GM21825 (cell line): ENCODE measurements at regions not wholly inside any gene's neighbourhood (a gene's known extent, or its start where the extent isn't known, plus 50 kb on each side); places are given as distances from the start of the nearest gene placed in this dataset.

Experiments used
- ATAC-seq: cut with Tn5 transposase; IDR thresholded peaks from one replicate; pipeline ENCODE4 v1.9.1; 2021; ENCODE audit warnings: mild to moderate bottlenecking, moderate library complexity; ENCODE audit not compliant: unreplicated experiment

GRCh38 chr15:62722237-62722636 lies 320.3 kb upstream of the TPM1 start:
- no peak for ATAC-seq

DNA sequence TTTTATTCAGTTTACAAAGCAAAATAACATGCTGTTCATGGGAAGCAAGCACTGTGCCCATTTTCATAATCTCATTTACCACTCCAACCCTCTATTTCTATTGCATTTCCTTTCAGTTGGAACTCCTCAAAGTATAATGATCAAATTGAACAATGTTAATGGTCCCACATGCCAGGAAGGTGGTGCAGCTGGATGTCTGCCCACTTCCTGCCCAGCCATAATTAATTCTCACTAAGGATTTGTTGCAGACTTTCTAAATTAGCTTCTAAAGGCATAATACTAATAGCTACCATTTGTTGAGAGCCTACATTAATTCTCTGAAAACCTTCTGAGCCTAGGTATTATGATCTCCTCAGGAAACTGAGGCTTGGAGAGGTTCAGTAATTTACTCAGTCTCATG lies 316.1 kb upstream of the TPM1 start:
- no peak for ATAC-seq

- no peak for ATAC-seq
Observed at GRCh38 chr15:62727501-62727900, 315.0 kb upstream of the TPM1 start.

DNA sequence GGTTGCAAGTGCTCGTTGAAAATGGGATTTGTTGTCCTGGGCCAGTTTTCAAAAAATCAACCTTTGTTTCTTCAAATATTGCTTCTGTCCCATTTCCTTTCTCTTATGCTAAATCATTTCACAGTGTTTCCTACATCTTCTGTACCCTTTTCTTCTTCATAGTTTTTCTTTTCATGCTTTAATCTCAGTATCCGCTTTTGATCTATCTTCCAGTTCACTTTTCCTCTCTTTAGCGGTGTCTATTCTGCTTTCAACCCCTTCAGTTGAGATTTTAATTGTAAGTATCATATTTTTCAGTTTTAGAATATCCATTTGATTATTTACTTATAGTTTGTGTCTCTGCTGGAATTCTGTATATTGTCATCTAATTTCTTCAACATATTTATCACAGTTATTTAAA lies 311.7 kb upstream of the TPM1 start:
- ATAC-seq: no peak

- ATAC-seq: no peak
Observed at GRCh38 chr15:62732078-62732477, 310.5 kb upstream of the TPM1 start.

- ATAC-seq: no peak
Observed at GRCh38 chr15:62734706-62735105, 307.8 kb upstream of the TPM1 start.

DNA sequence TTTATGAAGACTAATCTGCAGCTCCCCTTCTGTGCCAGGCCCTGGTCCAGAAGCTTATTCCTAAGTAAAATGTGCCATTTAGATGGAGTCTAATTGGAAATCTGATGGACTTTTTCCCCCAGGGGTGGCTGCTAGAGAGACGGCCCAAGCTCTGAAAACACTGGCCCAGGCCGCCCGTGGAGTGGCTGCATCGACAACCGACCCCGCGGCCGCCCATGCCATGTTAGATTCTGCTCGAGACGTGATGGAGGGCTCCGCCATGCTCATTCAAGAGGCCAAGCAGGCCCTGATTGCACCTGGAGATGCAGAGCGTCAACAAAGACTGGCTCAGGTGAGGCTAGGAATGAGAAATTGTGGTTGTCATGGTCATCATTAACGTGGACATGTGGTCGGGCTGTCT lies 305.8 kb upstream of the TPM1 start:
- ATAC-seq: no peak

DNA sequence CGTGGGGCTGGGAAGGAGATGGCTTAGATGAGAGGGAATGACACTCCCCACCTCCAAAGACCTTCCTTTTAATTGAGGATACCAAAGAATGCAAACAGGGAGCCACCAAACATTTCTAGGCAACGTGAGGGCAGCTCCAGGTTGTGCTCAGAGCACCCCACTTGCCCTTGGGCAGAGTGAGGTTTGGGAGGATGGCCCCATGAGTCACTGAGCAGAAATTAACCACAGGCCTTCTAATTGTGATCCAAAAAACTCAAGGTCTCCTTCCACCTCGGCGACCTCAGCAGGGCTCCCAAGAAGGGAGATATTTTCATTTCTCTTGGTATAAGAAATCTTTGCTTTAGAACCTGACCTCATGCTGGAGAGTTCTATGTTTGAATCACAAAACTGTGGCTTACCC lies 305.0 kb upstream of the TPM1 start:
- ATAC-seq: no peak

- ATAC-seq: no peak
Observed at GRCh38 chr15:62739082-62739481, 303.5 kb upstream of the TPM1 start.

DNA sequence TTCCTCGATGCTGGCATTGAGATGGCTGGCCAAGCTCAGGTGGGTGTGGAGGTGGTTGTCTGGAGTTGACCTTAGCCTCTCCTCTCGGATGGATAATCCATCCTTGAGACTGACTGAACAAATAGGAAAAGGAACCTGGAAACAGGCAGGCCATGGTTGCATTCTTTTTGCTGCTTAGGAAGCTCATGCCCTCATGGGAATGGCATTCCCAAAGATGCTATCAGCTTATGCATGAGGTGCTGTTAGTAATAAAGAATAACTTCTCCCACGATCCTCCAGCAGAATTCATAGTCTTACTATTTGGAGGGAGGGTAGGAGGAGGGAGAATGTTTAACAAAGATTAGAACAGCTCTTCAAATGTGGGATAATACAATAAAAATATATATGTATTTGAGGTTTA lies 303.0 kb upstream of the TPM1 start:
- no peak for ATAC-seq

DNA sequence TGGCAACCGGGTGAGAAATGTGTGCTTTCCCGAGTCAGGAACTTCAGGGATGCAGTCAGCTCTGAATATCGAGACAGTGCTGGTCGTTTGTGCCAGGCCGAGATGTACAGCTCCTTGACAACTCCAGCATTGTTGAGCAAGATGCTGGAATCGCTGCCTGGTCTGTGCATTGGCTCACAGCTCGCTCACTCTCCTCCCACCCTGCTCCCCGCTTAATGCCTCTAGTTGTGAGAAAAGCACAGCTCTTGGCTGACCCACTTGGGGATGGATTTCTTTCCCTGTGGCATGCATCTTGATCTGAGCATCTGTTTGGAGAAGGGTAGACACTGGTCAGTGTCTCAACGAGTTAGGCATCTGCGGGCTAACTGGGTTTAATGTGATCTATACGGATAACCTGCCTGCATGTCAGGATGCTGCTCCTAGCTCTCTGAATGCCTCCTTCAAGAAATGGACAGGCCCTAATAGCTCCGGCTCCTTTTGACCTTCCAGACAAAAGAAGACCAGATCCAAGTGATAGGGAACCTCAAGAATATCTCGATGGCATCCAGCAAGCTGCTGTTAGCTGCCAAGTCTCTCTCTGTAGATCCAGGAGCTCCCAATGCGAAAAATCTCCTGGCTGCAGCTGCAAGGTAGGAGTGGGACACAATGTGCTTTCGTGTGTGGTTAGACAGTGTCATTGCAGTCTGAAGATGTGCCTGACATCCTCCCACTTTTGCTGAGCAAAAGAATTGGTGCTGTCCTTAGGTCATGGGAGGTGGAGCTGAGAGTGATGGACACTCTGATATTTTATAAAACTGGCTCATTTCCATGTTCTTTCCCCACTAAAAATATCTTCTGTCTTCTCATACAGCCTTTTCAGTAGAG lies 302.2 kb upstream of the TPM1 start:
- no peak for ATAC-seq

DNA sequence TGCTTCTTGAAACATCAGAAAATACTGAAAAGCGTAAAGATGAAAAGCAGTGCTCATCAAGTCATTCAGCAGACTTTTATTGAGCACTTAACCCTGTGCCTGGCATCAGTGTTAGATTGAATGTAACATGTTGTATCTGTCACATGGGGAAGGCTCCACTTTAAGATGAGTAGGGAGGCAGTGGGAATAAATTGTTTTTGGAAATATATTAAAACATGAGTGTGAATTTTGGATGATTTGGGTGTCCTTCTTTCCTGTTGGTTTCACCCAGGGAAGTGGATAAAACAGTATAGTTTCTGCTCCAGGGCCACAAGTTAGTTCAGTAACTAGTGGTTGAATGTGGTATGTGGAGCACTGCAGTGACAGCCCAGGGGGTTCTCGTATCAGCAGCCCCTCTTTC lies 301.4 kb upstream of the TPM1 start:
- ATAC-seq: no peak

GRCh38 chr15:62742409-62743171 lies 300.0 kb upstream of the TPM1 start:
- ATAC-seq: no peak

DNA sequence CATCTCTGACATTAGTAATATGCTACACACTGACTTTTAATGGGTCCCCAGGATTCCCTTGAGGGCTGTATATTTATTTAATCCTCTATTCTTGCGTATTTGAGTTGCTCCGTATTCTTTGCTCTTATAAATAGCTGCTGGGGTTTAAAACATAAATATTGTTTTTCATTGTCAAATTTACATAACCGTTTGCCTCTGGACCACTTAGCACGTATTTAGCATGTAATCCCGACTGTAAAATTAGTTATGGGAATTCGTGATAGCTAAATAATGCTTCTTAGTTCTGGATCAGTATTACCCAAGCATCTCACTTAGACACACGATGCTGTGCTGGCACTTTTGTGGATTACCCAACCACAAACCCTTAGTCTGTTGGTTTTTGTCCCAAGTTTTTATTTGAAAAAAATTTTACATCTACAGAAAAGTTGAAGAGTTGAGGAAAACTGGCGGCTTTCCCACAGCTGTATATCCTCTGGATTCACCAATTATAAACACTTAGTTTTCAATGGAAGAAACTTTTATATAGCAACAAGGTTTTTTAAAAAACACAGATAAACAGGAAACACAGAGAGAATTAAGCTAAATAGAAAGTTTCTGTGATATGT lies 296.8 kb upstream of the TPM1 start:
- no peak for ATAC-seq

- no peak for ATAC-seq
Observed at GRCh38 chr15:62748196-62748595, 294.4 kb upstream of the TPM1 start.

DNA sequence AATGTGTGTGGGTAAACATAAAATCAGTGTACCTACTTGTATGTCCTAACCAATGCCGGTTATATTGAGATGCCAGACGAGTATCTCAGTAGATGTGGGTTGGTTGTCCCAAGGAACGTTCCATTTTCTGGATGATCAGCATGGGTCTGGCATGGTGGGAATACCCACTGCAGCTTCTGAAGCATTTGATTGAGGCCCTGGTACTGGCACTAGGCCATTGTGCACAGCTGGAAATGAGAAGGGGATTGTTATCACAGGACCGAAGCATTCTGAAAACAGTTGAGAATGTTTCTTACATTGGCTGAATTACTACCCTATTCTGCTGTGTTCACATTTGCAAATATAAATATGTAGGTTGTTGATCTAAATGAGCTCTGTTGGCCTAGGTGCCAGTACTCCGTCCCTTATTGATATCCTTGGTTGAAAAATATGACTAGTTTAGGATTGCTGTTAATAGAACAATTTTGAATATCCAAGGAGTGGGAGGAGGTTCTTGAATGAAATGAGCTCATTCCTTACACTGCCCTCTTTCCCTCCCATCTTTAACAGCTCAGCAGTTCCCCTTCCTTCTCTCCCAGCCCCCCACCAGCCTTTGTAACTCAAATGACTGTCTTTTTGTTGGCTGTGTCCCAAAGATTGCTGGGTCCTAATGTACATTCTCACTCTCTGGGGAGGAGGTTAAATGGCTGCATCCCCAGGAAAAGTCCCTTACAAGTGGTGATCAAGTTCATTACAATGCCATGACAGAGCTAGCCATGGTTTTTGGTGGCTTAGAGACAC lies 293.3 kb upstream of the TPM1 start:
- ATAC-seq: no peak

DNA sequence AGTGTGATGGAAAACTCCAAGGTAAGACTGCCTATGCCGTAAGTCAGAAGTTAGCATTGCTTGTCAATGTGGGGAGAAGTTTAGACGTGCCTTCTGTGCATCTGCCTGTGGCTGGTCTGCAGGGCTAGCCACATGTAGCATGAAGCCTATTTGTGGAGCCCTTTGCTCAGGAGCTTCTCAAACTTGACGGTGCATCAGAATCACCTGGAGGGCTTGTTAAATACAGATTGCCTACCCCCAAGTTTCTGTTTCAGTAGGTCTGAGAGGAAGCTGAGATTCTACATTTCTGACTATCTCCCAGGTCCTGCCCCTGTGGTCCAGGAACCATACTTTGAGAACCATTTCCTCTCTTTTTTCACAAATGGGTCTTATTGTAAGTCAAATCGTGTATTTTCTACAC lies 292.1 kb upstream of the TPM1 start:
- ATAC-seq: no peak

GRCh38 chr15:62752657-62753517 lies 289.7 kb upstream of the TPM1 start:
- no peak for ATAC-seq

GRCh38 chr15:62753518-62754221 lies 288.9 kb upstream of the TPM1 start:
- no peak for ATAC-seq
